NOMO-1 treated with dmso at 0.1 percent for 144 hours (cell line): ENCODE measurements at regions not wholly inside any gene's neighbourhood (a gene's known extent, or its start where the extent isn't known, plus 50 kb on each side); places are given as distances from the start of the nearest gene placed in this dataset.
A peak's percentile ranks its signal among the peaks of the same experiment; 100 is the strongest.
"Not testable (repeated sequence)": the region's sequence is repeated elsewhere in the genome, so short reads cannot be mapped to it uniquely, and the experiment has no call there.

Experiments used
- DNase-seq: peaks from one replicate; lab custom pipeline; 2025; ENCODE audit not compliant: unreplicated experiment; lab: John Stamatoyannopoulos, UW

DNA sequence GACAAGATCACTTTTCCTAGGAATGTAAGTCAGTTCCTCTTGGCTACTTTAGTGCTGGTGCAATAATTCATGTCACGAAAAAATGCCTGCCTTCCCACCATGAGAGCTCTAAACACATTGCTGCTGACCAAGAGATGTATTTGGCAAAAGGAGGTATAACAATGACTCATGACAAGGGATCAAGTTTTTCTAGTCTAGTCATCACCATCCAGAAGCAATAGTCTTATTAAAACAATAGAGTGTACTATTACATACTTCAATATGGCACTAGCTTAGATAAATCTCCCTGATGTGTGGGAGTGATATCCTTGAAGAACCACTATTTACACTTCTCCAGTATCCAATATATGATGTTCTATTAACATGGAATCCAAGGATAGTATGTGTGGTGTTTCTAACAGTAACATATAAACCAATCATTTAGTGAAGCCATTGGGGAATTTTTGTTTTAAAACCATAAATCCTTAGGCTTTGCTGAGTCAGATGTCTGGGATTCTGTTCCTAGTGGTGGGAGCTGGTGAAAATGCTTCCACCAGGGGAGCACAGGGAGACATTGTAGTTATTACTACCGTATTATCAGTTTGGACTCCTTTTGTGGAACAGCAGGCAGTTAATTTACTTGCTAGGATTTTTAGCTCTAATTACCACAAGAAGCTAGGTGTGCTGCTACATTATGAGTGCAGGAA is 1387.5 kb downstream of the LRFN5 start:
- no peak for DNase-seq

DNA sequence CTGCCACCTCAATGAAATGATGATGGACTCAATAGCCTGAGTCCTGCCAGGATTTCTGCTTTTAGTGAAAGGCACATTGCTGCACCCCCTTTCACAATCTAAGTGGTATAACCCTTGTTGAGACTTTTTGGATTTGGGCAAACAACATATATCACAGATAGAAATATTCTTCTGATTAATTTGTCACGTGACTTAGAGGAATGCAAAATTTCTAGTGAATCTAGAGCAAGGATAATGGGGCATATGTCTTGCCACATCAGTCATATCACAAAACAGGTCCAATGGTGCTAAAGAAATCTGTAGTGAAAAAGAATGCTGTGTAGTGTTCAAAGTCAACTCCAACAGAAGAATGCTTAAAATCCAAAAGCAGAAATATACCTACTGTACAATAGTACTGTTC is 1386.3 kb downstream of the LRFN5 start:
- DNase-seq: no peak

DNA sequence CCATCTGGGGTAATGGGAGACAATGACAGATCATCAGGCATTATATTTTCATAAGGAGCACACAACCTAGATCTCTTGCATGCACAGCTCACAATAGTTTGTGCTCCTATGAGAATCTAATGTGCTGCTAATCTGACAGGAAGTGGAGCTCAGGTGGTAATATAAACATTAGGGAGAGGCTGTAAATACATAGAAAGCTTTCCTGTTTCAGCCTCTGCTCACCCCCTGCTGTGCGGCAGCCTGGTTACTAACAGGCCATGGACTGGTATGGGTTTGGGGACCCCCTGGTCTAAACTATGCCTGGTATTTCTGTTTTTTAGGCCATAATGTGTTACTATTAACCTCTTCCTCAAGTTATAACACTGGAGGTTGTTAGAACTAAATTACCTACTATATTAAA is 1373.7 kb downstream of the LRFN5 start:
- no peak for DNase-seq

DNA sequence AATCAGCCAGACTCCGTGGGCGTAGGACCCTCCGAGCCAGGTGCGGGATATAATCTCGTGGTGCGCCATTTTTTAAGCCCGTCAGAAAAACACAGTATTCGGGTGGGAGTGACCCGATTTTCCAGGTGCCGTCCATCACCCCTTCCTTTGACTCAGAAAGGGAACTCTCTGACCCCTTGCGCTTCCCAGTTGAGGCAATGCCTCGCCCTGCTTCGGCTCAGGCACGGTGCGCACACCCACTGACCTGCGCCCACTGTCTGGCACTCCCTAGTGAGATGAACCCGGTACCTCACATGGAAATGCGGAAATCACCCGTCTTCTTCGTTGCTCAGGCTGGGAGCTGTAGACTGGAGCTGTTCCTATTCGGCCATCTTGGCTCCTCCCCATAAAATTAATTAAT is 1366.5 kb downstream of the LRFN5 start:
- DNase-seq: not testable (repeated sequence)

DNA sequence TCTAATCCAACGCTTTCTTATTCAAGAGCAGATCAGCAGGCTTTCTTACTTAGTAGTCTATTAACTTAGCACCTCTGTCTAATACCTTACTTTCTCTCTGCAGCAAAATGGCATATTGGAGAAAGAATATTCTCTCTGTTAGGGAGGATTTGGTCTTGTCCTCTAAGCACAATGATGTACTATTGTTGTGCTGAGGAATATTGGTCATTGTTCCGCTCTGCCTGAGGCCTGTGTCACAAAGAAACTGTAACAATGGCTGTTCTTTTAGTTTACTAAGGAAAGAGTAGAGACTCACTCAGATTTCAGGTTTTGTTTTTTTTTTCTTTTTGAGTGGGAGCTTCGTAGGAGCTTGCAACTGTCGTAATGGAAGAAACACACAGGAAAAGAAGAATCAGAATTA is 1358.8 kb downstream of the LRFN5 start:
- no peak for DNase-seq

DNA sequence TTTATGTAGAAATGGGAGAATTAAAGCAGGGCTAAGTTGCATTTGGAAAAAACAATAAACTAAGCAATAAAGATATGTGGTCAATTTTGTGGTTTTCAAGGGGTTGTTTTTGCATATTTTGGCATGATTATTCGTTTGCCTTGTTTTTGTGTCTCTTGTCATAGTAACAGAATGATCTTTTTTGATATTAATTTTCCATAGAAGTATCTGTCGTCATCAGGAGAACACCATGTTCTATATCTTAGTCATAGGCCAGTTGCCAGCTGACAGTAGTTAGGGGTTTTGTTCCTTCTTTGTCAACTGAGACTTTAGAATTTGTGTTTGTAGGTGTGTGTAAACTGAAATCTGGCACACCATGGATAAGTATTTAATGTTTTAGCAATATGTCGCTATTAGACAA is 1354.8 kb downstream of the LRFN5 start:
- DNase-seq: no peak

DNA sequence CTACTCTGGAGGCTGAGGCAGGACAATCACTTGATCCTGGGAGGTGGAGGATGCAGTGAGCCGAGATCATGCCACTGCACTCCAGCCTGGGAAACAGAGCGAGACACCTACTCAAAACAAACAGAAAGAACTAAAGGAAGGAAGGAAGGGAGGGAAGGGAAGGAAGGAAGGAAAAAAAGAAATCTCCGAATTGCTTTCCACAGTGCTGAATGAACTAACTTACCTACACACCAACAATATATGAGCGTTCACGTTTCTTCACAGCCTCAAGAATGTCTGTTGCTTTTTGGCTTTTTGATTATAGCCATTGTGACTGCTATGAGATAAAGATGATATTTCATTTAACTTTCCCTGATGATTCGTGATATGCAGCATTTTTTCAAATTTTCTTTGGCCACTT is 1343.7 kb downstream of the LRFN5 start:
- no peak for DNase-seq

DNA sequence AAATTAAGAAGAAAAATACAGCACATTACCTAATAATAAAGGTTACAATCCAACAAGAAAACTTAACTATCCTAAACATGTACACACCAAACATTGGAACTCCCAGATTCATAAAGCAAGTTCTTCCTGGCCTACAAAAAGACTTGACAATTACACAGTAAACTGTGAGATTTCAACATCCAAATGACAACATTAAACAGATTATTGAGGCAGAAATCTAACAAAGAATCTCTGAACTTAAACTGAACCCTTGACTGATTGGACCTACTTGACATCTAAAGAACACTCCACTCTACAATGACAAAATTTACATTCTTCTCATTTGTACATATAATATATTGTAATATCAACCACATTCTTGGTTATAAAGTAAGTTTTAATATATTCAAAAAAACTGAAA is 1341.3 kb downstream of the LRFN5 start:
- no peak for DNase-seq

DNA sequence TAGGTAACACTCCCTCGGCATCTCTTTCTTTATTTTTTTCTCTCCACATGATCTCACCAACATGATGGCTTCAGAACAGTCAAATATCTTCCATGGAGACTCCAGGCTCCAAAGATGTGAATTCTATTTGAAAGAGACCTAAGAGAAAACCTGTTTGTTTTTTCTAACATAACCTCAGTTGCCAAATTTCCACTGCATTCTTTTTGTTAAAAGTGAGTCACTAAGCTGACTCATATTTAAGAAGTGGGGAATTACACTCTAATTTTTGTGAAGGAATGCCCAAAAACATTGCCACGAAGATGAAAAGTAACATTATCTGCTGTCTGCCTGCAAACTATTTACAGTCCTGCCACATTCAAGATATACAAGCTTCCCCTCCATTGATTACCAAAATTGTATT is 1337.6 kb downstream of the LRFN5 start:
- no peak for DNase-seq

DNA sequence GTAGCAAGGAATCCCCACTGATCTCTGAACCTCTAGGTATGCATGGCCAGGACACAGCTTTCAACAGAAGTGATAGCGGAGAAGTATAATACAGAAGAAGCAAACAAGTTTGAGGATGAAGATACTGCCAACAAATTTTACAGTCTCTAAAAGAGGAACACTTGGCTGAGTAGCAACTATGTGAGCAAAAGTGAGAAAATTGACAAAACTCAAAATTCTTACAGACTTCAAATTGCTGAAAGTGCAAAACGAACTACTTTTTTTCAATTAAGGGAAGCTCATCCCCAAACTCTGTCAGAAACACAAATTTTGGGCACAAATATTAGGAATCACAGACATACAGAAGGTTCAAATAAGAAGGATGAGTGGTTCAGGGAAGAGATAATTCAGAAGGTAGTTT is 1324.6 kb downstream of the LRFN5 start:
- DNase-seq: no peak

DNA sequence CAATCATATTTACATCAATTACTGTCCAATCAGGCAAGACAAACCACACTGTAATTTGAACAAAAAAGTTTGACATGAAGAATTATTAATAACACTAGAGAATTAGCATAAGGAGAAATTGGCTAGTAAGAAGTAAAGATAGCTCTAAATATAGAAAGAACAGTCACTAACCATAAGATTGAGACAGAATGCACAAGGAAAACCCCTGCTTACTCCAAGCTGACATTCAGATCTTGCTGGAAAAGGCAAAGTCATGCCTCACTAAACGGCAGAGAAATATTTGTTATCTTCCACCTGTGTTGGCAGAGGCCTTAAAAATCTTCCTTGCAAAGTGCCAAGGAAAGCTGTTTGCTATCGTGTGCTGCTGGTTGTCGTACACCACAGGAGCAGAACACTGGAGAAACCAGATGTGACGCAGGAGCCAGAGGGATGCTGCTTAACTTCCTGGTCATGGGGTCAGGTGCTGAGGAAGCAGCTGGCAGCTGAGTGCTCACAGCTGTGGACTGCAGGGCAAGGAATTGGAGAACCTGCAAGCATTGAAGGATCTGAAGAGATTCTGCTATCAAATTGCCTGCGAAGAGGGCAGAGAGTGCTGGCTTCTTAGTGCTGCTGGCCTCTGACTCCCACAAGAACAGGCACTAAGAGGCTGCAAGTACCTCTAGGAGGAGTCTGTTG is 1323.3 kb downstream of the LRFN5 start:
- no peak for DNase-seq

DNA sequence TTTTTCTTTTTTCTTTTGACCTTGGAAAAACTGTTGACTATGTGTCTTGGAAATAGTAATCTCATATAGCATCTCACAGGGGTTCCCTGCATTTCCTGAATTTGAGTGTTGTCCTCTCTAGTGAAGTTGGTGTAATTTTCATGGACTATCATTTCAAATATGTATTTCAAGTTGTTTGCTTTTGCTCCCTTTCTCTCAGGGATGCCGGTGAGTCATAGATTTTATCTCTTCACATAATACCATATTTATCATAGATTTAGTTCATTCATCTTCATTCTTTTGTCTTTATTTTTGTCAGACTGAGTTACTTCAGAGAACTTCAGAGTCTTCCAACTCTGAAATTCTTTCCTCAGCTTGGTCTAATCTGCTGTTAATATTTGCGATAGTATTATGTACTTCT is 1320.6 kb downstream of the LRFN5 start:
- DNase-seq: no peak

DNA sequence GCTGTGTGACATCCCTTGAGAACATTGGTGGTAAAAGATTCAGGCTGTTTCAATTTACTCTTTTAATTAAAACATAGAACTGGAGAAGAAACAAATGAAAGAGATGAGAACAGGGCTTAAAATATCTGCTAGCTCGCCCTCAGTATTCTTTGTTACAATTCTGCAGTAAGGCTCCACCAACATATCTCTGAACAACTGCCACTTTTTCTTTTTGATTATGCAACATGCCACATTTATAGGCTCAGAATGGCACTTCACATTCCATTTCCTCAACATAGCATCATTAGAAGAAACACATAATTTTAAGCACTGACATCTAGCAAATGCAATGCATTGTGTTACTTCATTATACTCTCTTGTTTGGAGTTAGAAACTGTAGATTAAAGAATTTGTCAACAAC is 1315.2 kb downstream of the LRFN5 start:
- DNase-seq: no peak

DNA sequence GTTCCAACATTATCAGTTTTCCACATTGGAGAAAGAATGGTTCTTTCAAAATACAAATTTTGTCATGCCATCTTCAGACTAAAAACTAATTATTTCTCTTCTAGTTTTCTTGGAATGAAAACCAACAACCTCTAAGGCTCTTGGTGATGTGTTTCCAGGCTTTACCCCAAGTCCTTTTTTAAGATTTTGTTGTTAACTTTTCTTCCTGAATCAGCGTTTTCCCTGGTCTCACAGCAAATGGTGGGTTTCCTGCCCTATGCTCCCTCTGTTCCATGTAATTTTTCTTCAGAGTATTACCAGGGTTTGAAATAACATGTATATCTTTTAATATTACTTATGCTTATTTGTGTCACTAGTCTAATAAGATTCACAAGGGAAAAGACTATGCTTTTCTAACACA is 1311.9 kb downstream of the LRFN5 start:
- DNase-seq: no peak

DNA sequence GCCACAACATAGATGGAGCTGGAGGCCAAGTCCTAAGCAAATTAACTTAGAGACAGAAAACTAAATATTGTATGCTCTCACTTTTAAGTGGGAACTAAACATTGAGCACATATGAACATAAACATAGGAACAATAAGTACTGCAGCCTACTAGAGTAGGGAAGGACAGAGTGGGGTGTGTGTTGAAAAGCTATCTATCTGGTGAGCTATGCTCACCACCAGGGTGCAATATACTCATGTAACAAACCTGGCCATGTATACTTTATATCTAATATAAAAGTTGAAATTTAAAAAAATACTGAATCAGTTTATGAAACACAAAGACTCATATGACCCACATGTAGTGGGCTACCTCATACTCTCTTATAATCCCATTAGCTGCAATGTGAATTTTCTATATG is 1305.0 kb downstream of the LRFN5 start:
- no peak for DNase-seq

DNA sequence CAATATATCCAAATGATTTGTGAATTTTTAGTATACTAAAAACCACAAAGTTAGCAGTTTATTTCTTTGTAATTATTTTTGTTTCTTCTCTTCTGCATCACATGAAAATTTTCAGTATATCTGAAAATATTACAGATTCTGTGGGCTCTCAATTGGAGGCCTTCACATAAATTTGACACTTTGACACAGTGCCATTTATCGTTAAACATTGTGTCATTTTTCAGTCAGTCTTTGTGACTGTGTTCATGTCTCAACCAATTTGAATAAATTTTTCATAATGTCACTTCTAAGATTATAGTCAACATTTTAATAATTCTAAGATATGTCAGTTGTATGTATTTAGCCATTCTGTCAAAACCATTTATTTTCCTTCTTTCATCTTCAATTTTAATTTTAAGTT is 1303.0 kb downstream of the LRFN5 start:
- DNase-seq: no peak

DNA sequence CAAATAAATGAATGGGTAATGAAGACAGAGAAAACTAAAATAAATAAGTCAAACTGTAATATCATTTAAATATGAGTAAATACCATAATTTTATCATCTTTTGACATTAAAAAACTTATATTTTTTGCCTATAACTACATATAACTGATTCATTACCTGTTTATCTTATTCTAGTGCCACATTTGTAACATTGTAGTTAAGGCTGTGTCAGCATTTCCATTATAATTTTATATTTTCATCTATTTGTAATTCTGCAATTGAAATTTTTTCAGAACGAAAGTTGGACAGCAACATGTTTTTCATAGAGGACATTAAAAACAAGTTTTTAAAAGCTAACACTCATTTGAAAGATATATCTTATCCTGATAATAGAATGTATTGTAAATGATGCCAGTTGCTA is 1286.5 kb downstream of the LRFN5 start:
- DNase-seq: no peak

DNA sequence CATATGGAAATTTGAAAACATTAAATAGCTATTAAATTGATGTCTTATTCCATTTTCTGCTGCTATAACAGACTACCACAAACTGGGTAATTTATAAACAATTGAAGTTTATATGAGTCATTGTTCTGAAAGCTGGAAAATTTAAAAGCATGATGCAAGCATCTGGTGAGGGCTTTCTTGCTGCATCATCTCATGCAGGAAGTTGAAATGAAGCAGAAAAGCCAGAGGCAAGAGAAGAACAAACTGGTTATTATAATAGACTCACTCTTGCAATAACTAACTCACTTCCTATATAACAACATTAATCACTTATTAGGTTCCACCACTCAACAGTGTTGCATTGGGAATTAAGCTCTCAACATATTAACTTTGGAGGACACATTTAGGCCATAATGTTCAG is 1277.4 kb downstream of the LRFN5 start:
- DNase-seq: peak; percentile 57

DNA sequence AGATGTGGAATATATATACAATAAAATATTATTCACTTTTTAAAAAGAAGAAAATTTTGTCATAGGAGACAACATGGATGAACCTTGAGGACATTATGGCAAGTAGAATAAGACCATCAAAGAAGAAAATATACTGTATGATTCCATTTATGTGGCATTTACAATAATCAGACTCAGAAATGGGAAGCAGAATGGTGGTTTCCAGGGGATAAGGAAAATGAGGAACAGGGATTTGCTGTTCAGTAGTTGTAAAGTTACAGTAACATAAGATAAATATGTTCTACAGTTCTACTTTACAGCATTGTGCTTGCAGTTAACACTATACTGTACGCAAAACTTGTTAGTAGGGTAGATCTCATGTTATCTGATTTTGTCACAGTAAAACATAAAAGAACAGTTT is 1271.0 kb downstream of the LRFN5 start:
- no peak for DNase-seq

DNA sequence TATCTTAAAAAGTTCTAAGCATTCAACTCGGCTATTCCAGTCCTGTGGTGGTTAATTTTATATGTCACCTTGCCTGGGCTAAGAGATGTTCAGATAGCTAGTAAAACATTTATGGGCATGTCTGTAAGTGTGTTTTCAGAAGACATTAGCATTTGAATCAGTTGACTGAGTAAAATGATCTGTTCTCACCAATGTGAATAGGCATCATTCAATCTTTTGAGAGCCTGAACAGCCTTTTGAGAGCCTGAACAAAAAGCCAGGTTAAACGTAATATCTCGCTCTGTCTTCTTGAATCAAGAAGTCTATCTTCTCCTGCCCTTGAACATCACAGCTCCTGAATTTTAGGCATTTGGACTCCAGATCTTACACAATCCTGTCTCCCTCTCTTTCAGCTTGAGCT is 1266.1 kb downstream of the LRFN5 start:
- no peak for DNase-seq

DNA sequence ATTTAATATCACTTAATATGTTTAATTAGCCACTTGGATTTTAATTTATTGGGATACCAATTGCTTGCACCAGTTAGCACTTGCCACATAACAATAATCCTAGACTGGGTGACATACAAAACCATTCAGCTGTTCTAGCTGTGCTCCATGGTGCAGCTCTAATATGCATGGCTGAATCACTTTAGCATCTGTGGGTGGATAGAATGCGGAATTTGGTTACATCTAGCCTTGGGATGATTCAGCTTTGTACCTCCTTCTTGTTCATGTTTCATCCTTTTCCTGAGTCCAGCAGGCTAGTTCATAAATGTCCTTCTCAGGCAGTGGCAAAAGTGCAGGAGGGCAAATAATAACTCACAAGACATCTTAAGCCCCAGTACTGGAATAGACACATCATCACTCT is 1263.0 kb downstream of the LRFN5 start:
- no peak for DNase-seq

DNA sequence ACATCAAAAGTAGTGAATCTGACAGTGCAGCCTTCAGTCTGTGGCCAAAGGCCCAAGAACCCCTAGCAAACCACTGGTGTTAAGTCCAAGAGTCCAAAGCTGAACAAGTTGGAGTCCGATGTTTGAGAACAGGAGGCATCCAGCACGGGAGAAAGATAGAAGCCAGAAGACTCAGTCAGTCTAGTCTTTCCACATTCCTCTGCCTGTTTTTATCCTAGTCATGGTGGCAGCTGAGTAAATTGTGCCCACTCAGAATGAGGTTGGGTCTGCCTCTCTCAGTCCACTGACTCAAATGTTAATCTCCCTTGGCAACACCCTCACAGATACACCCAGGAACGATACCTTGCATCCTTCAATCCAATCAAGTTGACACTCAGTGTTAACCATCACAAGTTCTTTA is 1255.4 kb downstream of the LRFN5 start:
- DNase-seq: no peak

DNA sequence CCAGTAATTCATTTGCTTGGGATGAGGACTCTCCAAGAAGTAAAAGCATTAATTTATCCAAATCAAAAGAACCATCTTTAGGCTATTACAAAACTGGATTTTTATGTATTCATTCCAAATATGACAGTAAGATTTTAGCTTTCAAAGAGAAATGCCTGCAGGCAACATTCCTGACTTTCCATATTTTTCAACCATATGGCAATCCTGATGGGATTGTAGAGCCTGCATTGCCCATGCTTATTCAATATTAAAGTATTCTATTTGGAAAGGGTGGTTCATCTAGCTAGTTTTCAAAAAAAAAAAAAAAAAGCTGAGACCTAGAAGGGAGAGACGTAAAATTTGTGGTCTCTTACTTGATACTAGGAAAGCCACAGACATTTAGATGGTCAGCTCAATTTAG is 1253.7 kb downstream of the LRFN5 start:
- DNase-seq: no peak
